ENCODE measurements at regions not wholly inside any gene's neighbourhood (a gene's known extent, or its start where the extent isn't known, plus 50 kb on each side); places are given as distances from the start of the nearest gene placed in this dataset.
A peak's percentile ranks its signal among the peaks of the same experiment; 100 is the strongest.
"Not testable (repeated sequence)": the region's sequence is repeated elsewhere in the genome, so short reads cannot be mapped to it uniquely, and the experiment has no call there.

GRCh38 chr1:197842646-197843045, 59.8 kb upstream of the C1orf53 start:
- no peak for DNase-seq
- no peak for TF ChIP-seq CTCF (IDR thresholded peaks at IDR 0.05; ENCODE audit: low read depth, low read length, missing control alignments)
- no peaks in the 10 kb centered on the region for H3K27me3 ChIP-seq (replicated peaks)
- no peaks in the 10 kb centered on the region for H3K36me3 ChIP-seq (replicated peaks)
- H3K27ac ChIP-seq, result no peak overlapping the region
- in situ Hi-C loops (cut with HindIII; ENCODE audit: low pct_ligation_motif_present, low sequenced_read_pairs), result no loop called here
- H3K4me3 ChIP-seq (ENCODE audit: low read depth, low read length), result no peak overlapping the region

- TF ChIP-seq CTCF (IDR thresholded peaks at IDR 0.05; ENCODE audit: low read depth, low read length, missing control alignments), result no peak
- DNase-seq, result no peak
- no peak overlapping the region for H3K4me3 ChIP-seq (ENCODE audit: low read depth, low read length)
- in situ Hi-C loops (cut with HindIII; ENCODE audit: low pct_ligation_motif_present, low sequenced_read_pairs), result no loop called here
- H3K27ac ChIP-seq, result no peak overlapping the region
- no peaks in the 10 kb centered on the region for H3K27me3 ChIP-seq (replicated peaks)
- H3K36me3 ChIP-seq (replicated peaks), result no peaks in the 10 kb centered on the region
These were observed 60.4 kb upstream of the C1orf53 start for GRCh38 chr1:197841883-197842553.

GRCh38 chr1:197841158-197841557, 61.3 kb upstream of the C1orf53 start:
- no peak overlapping the region for H3K27ac ChIP-seq

GRCh38 chr1:197839786-197840185, 62.6 kb upstream of the C1orf53 start:
- DNase-seq; in situ Hi-C loops (cut with HindIII; ENCODE audit: low pct_ligation_motif_present, low sequenced_read_pairs): not testable (repeated sequence)

More at GRCh38 chr1:197841158-197841557, 61.3 kb upstream of the C1orf53 start:
- Histone ChIP-seq H3K36me3 (replicated peaks) (no peaks in the 10 kb centered on the region), H3K4me3 (ENCODE audit: low read depth, low read length) (no peak overlapping the region), H3K27me3 (replicated peaks) (no peaks in the 10 kb centered on the region)
- in situ Hi-C loops (cut with HindIII; ENCODE audit: low pct_ligation_motif_present, low sequenced_read_pairs), result no loop called here
- no peak for DNase-seq
- TF ChIP-seq CTCF (IDR thresholded peaks at IDR 0.05; ENCODE audit: low read depth, low read length, missing control alignments), result no peak

GRCh38 chr1:197838836-197839235, 63.6 kb upstream of the DENND1B start:
- no peak for TF ChIP-seq CTCF (IDR thresholded peaks at IDR 0.05; ENCODE audit: low read depth, low read length, missing control alignments)
- H3K36me3 ChIP-seq (replicated peaks), result no peaks in the 10 kb centered on the region
- H3K27ac ChIP-seq, result peak overlapping the region; percentile 61
- no peaks in the 10 kb centered on the region for H3K27me3 ChIP-seq (replicated peaks)
- H3K4me3 ChIP-seq (ENCODE audit: low read depth, low read length), result no peak overlapping the region
- in situ Hi-C loops (cut with HindIII; ENCODE audit: low pct_ligation_motif_present, low sequenced_read_pairs), result no loop called here
- DNase-seq, result peak; percentile 74

More at GRCh38 chr1:197839786-197840185, 62.6 kb upstream of the C1orf53 start:
- not testable (repeated sequence) for H3K27ac ChIP-seq; H3K27me3 ChIP-seq (replicated peaks); H3K4me3 ChIP-seq (ENCODE audit: low read depth, low read length); H3K36me3 ChIP-seq (replicated peaks)

GRCh38 chr1:197837911-197838310, 62.6 kb upstream of the DENND1B start:
- no peak overlapping the region for H3K27ac ChIP-seq
- in situ Hi-C loops (cut with HindIII; ENCODE audit: low pct_ligation_motif_present, low sequenced_read_pairs), result no loop called here
- TF ChIP-seq CTCF (IDR thresholded peaks at IDR 0.05; ENCODE audit: low read depth, low read length, missing control alignments), result no peak
- no peak overlapping the region for H3K4me3 ChIP-seq (ENCODE audit: low read depth, low read length)
- DNase-seq, result no peak
- no peaks in the 10 kb centered on the region for H3K27me3 ChIP-seq (replicated peaks)
- no peaks in the 10 kb centered on the region for H3K36me3 ChIP-seq (replicated peaks)

GRCh38 chr1:197836356-197836755, 61.1 kb upstream of the DENND1B start:
- DNase-seq; in situ Hi-C loops (cut with HindIII; ENCODE audit: low pct_ligation_motif_present, low sequenced_read_pairs); H3K4me3 ChIP-seq (ENCODE audit: low read depth, low read length); H3K27me3 ChIP-seq (replicated peaks); H3K36me3 ChIP-seq (replicated peaks); H3K27ac ChIP-seq: not testable (repeated sequence)

GRCh38 chr1:197829011-197829410, 53.7 kb upstream of the DENND1B start:
- H3K4me3 ChIP-seq (ENCODE audit: low read depth, low read length); DNase-seq; H3K27me3 ChIP-seq (replicated peaks); in situ Hi-C loops (cut with HindIII; ENCODE audit: low pct_ligation_motif_present, low sequenced_read_pairs); H3K36me3 ChIP-seq (replicated peaks); H3K27ac ChIP-seq: not testable (repeated sequence)

Data from brain microvascular endothelial cell (primary cell).